ENCODE measurements at regions not wholly inside any gene's neighbourhood (a gene's known extent, or its start where the extent isn't known, plus 50 kb on each side); places are given as distances from the start of the nearest gene placed in this dataset.
"Not testable (repeated sequence)": the region's sequence is repeated elsewhere in the genome, so short reads cannot be mapped to it uniquely, and the experiment has no call there.

DNA sequence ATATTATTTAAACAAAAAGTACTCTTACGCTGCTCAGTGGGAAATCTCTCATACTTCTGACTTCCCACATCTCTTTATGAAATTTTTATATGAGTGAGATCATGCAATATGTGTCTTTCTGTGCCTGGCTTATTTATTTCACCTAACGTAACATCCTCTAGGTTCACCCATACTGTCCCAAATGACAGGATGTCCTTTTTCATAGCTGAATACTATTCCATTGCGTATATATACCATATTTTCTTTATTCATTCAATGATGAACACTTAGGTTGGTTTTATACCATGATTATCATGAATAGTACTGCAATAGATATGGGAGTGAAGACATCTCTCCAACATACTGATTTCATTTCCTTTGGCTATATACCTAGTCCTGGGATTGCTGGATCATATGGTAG, 57.8 kb upstream of the TPP2 start:
- no peak overlapping the region for H3K27ac Mint-ChIP-seq
- no peaks in the 10 kb centered on the region for H3K36me3 Mint-ChIP-seq (ENCODE audit: low read depth)
- intact Hi-C loops (cut with micrococcal nuclease) = no loop called here
- no peaks in the 10 kb centered on the region for H3K4me1 Mint-ChIP-seq (ENCODE audit: low read depth)
- H3K27me3 Mint-ChIP-seq = peaks cover 1% of the 10 kb centered on the region
- no peak overlapping the region for H3K4me3 Mint-ChIP-seq
- peaks cover 5% of the 10 kb centered on the region for H3K9me3 Mint-ChIP-seq

DNA sequence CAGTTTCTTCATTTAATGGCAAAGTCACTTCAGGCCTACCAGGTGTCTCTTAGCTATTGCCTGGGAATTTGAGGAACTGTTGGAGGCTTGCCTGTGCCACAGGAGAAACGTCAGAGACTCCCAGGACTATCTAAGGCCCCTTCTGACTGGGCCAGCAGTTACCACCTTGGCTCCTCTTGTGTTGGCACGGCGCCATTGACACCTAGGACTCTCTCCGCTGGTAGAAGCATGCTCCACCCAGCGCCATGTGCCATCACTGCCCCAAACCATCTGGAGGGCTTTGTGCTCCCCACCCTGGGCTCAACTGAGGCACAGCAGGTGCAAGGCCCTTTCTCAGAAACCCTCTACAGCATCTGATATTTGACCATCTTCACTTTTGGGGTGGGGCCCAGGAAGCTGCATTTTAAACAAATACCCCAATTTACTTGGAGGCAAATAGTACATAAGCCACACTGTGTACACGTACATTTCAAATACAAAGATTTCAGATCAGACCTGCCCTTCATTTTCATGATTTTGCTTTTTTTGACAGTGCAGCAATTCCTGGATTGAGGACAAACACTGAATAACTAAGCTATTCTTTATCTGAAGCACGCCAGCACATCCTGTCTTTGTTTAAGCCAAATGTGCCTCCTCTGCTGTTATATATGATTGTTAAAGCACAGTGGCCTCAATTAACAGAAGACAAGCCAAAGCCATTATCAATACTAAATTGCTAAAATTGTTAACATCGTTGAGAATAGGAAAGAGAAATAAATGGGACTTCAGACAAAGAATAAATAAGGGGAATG, 59.9 kb upstream of the TPP2 start:
- intact Hi-C loops (cut with micrococcal nuclease) = no loop called here
- no peaks in the 10 kb centered on the region for H3K27me3 Mint-ChIP-seq
- no peak overlapping the region for H3K4me3 Mint-ChIP-seq
- H3K27ac Mint-ChIP-seq = no peak overlapping the region
- H3K9me3 Mint-ChIP-seq = no peaks in the 10 kb centered on the region
- no peaks in the 10 kb centered on the region for H3K4me1 Mint-ChIP-seq (ENCODE audit: low read depth)
- H3K36me3 Mint-ChIP-seq (ENCODE audit: low read depth) = no peaks in the 10 kb centered on the region

DNA sequence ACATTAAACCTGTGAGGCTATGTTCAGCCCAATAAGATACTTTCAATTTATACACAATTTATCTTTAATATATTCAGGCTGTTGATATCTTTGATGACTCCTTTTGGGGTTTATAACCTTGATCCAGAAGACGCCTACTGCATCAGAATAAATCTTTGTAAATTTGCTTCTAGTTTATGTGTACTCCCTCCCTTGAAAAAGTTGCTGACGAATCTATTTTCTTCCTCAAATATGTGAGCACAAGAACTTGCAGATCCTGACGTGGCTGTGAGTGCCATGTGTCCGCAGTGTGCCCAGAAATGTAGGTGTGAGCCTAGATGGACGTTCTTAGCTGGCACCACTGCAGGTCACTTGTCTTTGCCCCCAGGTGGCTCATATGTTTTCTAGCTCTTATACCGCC, 60.6 kb upstream of the TPP2 start:
- intact Hi-C loops (cut with micrococcal nuclease) = no loop called here
- Mint-ChIP-seq H3K36me3 (ENCODE audit: low read depth) (no peaks in the 10 kb centered on the region), H3K4me1 (ENCODE audit: low read depth) (no peaks in the 10 kb centered on the region), H3K27me3 (no peaks in the 10 kb centered on the region), H3K27ac (no peak overlapping the region), H3K4me3 (no peak overlapping the region), H3K9me3 (no peaks in the 10 kb centered on the region)

DNA sequence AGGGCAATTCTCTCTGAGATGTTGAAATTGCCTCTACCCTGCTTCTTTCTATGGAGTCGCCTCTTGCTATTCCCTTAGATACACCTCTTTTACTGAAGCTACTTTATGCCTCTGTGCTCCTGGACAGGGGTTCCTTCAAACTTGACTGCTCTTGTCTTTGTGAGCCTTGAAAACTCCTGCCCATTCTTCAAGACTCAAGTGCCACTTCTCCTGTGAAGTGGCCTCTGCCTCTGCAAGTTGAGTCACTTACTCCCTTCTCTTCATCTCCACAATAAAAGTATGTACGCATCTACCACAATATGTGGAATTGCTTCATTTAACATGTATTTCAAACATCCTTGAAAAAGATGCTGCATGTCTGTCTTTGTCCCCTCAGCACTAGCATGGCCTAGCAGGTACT, 66.0 kb upstream of the TPP2 start:
- H3K27ac Mint-ChIP-seq = no peak overlapping the region
- no peaks in the 10 kb centered on the region for H3K27me3 Mint-ChIP-seq
- H3K4me1 Mint-ChIP-seq (ENCODE audit: low read depth) = no peaks in the 10 kb centered on the region
- H3K9me3 Mint-ChIP-seq = no peaks in the 10 kb centered on the region
- H3K36me3 Mint-ChIP-seq (ENCODE audit: low read depth) = no peaks in the 10 kb centered on the region
- H3K4me3 Mint-ChIP-seq = no peak overlapping the region
- intact Hi-C loops (cut with micrococcal nuclease) = no loop called here

DNA sequence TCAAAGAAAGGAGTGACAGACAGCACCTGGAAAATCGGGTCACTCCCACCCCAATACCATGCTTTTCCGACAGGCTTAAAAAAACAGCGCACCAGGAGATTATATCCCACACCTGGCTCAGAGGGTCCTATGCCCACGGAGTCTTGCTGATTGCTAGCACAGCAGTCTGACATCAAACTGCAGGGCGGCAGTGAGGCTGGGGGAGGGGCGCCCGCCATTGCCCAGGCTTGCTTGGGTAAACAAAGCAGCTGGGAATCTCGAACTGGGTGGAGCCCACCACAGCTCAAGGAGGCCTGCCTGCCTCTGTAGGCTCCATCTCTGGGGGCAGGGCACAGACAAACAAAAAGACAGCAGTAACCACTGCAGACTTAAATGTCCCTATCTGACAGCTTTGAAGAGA, 74.5 kb upstream of the TPP2 start:
- H3K27me3 Mint-ChIP-seq; H3K36me3 Mint-ChIP-seq (ENCODE audit: low read depth); intact Hi-C loops (cut with micrococcal nuclease); H3K27ac Mint-ChIP-seq; H3K4me1 Mint-ChIP-seq (ENCODE audit: low read depth); H3K9me3 Mint-ChIP-seq; H3K4me3 Mint-ChIP-seq: not testable (repeated sequence)

DNA sequence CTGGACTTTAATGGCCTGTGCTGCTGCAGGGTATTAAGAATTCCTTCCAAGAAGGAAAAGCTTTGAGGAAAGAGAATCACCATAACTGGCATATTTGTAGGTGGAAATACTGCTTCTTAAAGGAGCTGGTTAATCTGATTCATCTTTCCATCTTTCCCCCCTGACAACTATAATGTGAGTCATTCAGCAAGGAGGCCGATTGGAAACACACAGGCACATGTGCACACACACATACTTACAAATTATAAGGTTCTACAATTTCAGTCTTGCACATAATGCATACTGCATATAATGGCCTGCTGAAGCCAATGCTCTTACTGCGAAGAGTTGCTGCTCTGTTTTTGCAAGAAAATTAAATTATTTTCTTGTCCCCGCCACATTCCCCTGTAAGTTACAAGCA, 78.8 kb upstream of the TPP2 start:
- no peak overlapping the region for H3K27ac Mint-ChIP-seq
- peaks cover 6% of the 10 kb centered on the region for H3K4me1 Mint-ChIP-seq (ENCODE audit: low read depth)

DNA sequence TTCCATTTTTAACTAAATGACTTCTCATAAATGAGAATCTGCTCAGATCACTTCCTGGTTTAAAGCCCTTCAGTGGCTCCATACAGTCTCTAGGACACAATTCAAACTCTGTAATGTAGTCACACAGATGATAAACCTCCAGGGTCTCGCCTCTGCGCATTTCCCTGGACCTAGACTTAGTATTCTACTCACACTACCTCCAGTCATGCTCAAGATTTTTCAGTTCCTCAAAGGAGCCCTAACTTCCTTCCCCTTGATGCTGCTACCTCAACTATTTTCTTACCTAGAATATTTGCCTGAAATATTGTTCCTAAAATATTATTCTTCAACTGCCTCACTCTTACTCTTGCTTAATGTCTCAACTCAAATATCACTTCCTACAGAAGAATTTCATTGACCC, 86.7 kb upstream of the TPP2 start:
- Mint-ChIP-seq H3K4me3 (no peak overlapping the region), H3K27ac (no peak overlapping the region)

More for the DNA sequence above, 78.8 kb upstream of the TPP2 start:
- intact Hi-C loops (cut with micrococcal nuclease) = no loop called here
- H3K4me3 Mint-ChIP-seq = no peak overlapping the region
- no peaks in the 10 kb centered on the region for H3K36me3 Mint-ChIP-seq (ENCODE audit: low read depth)
- peaks cover 1% of the 10 kb centered on the region for H3K9me3 Mint-ChIP-seq
- H3K27me3 Mint-ChIP-seq = no peaks in the 10 kb centered on the region

DNA sequence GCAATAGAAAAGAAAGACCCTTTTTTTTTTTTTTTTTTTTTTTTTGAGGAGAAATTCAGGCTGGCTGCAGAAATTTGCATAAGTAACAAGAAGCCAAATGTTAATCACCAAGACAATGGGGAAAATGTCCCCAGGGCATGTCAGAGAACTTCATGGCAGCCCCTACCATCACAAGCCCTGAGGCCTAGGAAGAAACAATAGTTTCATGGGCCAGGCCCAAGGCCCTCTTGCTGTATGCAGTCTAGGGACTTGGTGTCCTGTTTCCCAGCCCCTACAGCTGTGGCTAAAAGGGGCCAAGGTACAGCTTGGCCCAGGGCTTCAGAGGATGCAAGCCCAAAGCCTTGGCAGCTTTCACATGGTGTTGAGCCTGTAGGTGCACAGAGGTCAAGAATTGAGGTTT, 88.4 kb upstream of the TPP2 start:
- Mint-ChIP-seq H3K27ac (no peak overlapping the region), H3K36me3 (ENCODE audit: low read depth) (no peaks in the 10 kb centered on the region), H3K4me1 (ENCODE audit: low read depth) (no peaks in the 10 kb centered on the region), H3K9me3 (peaks cover 18% of the 10 kb centered on the region), H3K27me3 (no peaks in the 10 kb centered on the region), H3K4me3 (no peak overlapping the region)
- intact Hi-C loops (cut with micrococcal nuclease) = no loop called here

More for the DNA sequence above, 86.7 kb upstream of the TPP2 start:
- Mint-ChIP-seq H3K27me3 (no peaks in the 10 kb centered on the region), H3K36me3 (ENCODE audit: low read depth) (no peaks in the 10 kb centered on the region), H3K9me3 (peaks cover 18% of the 10 kb centered on the region), H3K4me1 (ENCODE audit: low read depth) (no peaks in the 10 kb centered on the region)
- intact Hi-C loops (cut with micrococcal nuclease) = no loop called here

DNA sequence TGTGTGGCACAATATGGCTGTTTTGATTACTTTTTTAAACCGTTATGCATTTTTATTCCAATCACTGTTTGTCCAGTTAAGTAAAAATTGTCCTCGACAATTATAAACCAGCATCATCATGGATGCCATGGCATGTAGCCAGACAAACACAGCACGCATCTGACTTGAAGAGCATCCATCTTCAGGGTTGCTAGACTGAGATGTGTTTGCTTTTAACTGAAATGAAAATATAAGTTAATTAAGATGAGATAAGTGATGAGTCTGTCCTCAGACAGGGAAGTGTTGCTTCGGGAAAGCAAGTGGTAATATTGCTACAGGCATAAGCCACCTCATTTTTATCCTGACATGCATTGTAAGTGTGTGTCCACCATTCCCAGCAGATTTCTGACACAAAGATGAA, 92.8 kb upstream of the TPP2 start:
- H3K27ac Mint-ChIP-seq = no peak overlapping the region
- intact Hi-C loops (cut with micrococcal nuclease) = no loop called here
- H3K36me3 Mint-ChIP-seq (ENCODE audit: low read depth) = no peaks in the 10 kb centered on the region
- no peak overlapping the region for H3K4me3 Mint-ChIP-seq
- no peaks in the 10 kb centered on the region for H3K27me3 Mint-ChIP-seq
- H3K4me1 Mint-ChIP-seq (ENCODE audit: low read depth) = no peaks in the 10 kb centered on the region
- H3K9me3 Mint-ChIP-seq = no peaks in the 10 kb centered on the region

DNA sequence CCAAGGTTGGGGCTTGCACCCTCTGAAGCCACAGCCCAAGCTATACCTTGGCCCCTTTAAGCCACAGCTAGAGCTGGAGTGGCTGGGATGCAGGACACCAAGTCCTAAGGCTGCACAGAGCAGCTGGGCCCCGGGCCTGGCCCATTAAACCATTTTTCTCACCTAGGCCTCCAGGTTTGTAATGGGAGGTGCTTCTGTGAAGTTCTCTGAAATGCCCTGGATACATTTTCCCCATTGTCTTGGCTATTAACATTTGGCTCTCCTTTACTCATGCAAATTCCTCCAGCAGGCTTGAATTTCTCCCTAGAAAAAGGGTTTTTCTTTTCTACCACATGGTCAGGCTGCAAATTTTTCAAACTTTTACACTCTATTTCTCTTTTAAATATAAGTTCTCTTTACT, 93.8 kb upstream of the FGF14 start:
- Mint-ChIP-seq H3K4me3 (no peak overlapping the region), H3K9me3 (no peaks in the 10 kb centered on the region), H3K27me3 (no peaks in the 10 kb centered on the region), H3K27ac (no peak overlapping the region), H3K36me3 (ENCODE audit: low read depth) (no peaks in the 10 kb centered on the region), H3K4me1 (ENCODE audit: low read depth) (no peaks in the 10 kb centered on the region)
- intact Hi-C loops (cut with micrococcal nuclease) = no loop called here

DNA sequence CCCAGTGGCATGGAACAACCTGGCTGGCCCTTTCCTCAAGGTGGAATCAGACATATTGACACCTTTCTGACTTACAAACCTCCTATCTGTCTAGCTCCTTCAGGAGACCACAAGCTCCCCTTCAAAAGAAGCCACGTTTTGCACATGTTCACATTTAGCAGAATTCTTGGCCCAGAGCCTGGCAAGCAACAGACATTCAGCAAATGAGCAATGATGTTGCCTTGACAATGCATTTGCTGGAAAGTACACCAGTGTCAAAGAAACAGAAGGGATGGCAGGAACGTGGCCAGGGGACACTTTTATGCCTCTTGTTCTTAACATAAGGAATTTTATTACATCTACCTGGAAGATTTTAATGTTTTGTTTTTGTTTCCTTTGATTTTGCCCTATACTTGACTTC, 85.5 kb upstream of the FGF14 start:
- H3K27ac Mint-ChIP-seq = no peak overlapping the region
- intact Hi-C loops (cut with micrococcal nuclease) = no loop called here

DNA sequence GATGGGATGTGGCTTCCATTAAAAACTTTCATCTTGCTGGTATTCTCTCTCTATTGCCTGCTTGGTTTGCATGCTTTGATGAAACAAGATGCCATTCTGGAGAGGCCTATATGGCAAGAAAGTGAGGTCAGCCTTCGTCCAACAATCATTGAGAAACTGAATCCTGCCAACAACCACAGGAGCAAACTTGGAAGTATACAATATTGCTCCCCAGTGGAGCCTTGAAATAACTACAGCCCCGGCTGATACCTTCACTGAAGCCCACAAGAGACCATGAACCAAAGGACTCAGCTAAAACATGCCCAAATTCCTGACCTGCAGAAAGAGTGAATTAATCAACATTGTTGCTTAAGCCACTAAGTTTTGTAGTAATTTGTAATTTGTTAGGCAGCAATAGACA, 82.5 kb upstream of the FGF14 start:
- Mint-ChIP-seq H3K4me3 (no peak overlapping the region), H3K27ac (no peak overlapping the region), H3K27me3 (no peaks in the 10 kb centered on the region), H3K9me3 (no peaks in the 10 kb centered on the region), H3K4me1 (ENCODE audit: low read depth) (no peaks in the 10 kb centered on the region), H3K36me3 (ENCODE audit: low read depth) (no peaks in the 10 kb centered on the region)
- intact Hi-C loops (cut with micrococcal nuclease) = no loop called here

More for the DNA sequence above, 85.5 kb upstream of the FGF14 start:
- Mint-ChIP-seq H3K4me1 (ENCODE audit: low read depth) (no peaks in the 10 kb centered on the region), H3K36me3 (ENCODE audit: low read depth) (no peaks in the 10 kb centered on the region), H3K27me3 (no peaks in the 10 kb centered on the region), H3K4me3 (no peak overlapping the region), H3K9me3 (no peaks in the 10 kb centered on the region)

DNA sequence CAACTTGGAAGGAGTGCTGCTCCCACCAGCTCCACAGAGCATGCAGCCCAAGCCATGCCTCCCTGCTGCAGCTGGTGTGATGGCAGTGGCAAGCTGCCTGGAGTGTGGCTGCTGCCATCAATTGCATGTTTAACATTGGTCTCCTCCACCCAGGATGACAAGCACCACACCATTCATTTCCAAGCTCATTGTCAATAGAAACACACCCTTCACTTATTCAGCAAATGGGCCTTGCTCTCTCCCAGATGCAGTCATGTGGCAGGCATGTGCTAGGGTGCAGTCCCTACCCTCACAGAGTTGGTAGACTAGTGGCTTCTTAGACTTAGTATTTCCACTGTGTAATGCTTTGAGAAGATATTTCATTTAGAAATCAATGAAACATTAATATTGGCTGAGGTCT, 70.8 kb upstream of the FGF14 start:
- H3K9me3 Mint-ChIP-seq = no peaks in the 10 kb centered on the region
- no peaks in the 10 kb centered on the region for H3K27me3 Mint-ChIP-seq
- intact Hi-C loops (cut with micrococcal nuclease) = no loop called here
- no peaks in the 10 kb centered on the region for H3K4me1 Mint-ChIP-seq (ENCODE audit: low read depth)
- H3K4me3 Mint-ChIP-seq = no peak overlapping the region
- H3K27ac Mint-ChIP-seq = no peak overlapping the region
- H3K36me3 Mint-ChIP-seq (ENCODE audit: low read depth) = no peaks in the 10 kb centered on the region

DNA sequence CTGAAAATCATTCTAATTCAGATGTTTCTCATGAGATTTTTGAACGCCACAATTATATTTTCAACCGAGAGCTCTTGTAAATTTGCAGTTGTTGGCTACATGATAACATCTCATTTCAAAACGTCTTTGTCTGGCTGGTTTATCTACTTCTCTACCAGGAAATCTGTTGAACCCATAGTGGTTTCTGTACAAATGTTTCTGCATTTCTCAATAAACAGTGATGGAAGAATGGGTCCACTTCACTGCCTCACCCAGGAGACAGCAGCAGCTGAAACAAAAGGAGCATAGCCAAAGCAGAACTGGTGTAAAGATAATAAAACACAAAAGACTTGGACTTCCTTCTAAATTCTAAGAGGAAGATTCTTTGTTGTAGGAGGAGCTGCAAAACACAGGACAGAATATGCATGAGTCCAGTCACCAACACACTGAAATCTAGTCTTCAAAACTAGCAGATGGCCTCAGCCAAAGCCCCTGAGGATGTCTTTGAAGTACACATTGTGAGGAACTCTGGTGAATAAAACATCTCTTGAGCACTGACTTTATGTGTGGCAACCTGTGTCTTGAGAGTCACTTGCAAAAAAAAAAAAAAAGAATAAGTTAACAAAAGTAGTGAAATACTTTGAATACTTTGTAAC, 68.6 kb upstream of the FGF14 start:
- H3K4me3 Mint-ChIP-seq = no peak overlapping the region
- intact Hi-C loops (cut with micrococcal nuclease) = no loop called here
- H3K36me3 Mint-ChIP-seq (ENCODE audit: low read depth) = no peaks in the 10 kb centered on the region
- no peaks in the 10 kb centered on the region for H3K9me3 Mint-ChIP-seq
- H3K4me1 Mint-ChIP-seq (ENCODE audit: low read depth) = no peaks in the 10 kb centered on the region
- H3K27me3 Mint-ChIP-seq = no peaks in the 10 kb centered on the region
- no peak overlapping the region for H3K27ac Mint-ChIP-seq

Data from dendritic cell treated with granulocyte-macrophage colony-stimulating factor and Interleukin-4, amounts not matched to agents 40 ng/mL and 50 ng/mL, for 4 days (primary cell).